ENCODE measurements at regions not wholly inside any gene's neighbourhood (a gene's known extent, or its start where the extent isn't known, plus 50 kb on each side); places are given as distances from the start of the nearest gene placed in this dataset.
"Not testable (repeated sequence)": the region's sequence is repeated elsewhere in the genome, so short reads cannot be mapped to it uniquely, and the experiment has no call there.

DNA sequence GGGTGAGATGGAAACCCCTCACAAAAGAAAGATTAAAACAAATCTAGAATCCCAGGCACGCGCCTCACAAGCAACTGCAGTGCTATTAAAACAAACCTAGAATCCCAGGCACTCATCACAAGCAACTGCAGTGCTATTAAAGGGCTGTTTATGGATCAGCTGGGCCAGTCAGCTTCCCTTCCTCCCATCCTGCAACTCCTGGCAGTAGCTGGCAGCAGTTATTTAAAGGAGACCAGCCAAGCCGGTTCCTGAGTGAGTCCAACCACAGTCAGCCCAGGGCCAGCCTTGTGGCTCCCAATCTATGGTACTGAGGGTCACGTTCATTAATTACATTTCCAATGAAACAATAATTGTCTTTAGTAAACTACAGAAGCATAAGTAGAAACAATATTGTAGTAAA, 1673.5 kb downstream of the SPATA31A7 start:
- not testable (repeated sequence) for H3K9ac ChIP-seq (ENCODE audit: low read length); H3K4me1 ChIP-seq (ENCODE audit: control insufficient read depth, insufficient read depth, low read length); H3K9me3 ChIP-seq (ENCODE audit: control insufficient read depth, insufficient read depth, low read depth, low read length); H3K36me3 ChIP-seq (ENCODE audit: control insufficient read depth, insufficient read depth, low read length); H3K4me3 ChIP-seq (ENCODE audit: low read depth, low read length); H3K27ac ChIP-seq (ENCODE audit: low read depth, low read length)
- H3K27me3 ChIP-seq (ENCODE audit: control insufficient read depth, insufficient read depth, low read length) = peaks cover 82% of the 10 kb centered on the region

DNA sequence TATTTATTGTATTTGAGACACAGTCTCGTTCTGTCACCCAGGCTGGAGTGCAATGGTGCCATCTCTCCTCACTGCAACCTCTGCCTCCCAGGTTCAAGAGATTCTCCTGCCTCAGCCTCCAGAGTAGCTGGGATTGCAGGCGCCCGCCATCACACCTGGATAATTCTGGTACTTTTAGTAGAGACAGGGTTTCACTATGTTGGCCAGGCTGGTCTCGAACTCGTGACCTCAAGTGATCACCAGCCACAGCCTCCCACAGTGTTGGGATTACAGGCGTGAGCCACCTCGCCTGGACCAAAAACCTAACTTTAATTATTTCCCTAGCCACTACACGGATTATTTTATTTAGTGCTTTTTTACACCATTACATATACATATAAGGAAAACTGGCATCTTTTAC, 1674.0 kb downstream of the SPATA31A7 start:
- Histone ChIP-seq H3K27me3 (ENCODE audit: control insufficient read depth, insufficient read depth, low read length) (peaks cover 83% of the 10 kb centered on the region), H3K4me3 (ENCODE audit: low read depth, low read length) (peak overlapping the region; percentile 39; the same call in 1 of the 2 replicates)
- H3K9ac ChIP-seq (ENCODE audit: low read length); H3K27ac ChIP-seq (ENCODE audit: low read depth, low read length); H3K4me1 ChIP-seq (ENCODE audit: control insufficient read depth, insufficient read depth, low read length); H3K9me3 ChIP-seq (ENCODE audit: control insufficient read depth, insufficient read depth, low read depth, low read length); H3K36me3 ChIP-seq (ENCODE audit: control insufficient read depth, insufficient read depth, low read length): not testable (repeated sequence)

DNA sequence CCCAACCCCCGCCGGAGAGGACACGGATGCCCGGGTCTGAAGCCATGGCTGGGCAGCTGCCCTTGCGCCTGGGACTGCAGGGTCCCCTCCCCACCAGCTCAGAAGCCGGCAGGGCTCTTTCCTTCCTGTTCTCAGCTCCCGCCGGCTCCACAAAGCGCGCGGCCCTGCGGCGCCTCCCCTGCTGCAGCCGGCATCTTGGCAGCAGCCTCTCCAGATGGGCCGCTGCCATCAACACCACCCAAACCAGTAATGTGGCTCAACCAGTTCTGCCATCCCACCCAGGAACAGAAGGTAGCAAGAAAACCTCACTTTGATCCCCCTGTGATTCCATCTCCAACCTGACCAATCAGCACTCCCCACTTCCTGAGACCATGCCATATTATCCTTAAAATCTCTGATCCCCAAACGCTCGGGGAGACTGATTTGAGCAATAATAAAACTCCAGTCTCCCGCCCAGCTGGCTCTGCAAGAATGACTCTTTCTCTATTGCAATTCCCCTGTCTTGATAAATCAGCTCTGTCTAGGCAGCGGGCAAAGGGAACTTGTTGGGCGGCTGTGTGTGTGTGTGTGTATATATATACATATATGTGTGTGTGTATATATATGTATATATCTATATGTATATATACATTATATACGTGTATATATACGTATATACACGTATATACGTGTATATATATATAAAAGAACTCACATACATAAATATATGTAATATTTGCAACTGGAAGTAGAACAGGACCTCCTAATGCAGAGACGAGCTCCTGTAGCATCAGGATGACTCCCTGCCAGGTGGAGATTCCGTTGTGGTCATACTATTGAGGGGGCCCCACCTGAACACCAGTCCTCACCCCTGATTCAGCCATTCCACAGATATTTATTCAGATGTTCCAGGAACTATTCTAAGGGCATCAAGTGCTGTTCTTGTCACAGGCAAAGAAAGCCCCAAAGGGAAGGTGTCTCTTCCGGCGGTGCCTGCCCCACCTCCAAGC, 1674.9 kb downstream of the SPATA31A7 start:
- H3K9me3 ChIP-seq (ENCODE audit: control insufficient read depth, insufficient read depth, low read depth, low read length); H3K27ac ChIP-seq (ENCODE audit: low read depth, low read length); H3K36me3 ChIP-seq (ENCODE audit: control insufficient read depth, insufficient read depth, low read length); H3K4me1 ChIP-seq (ENCODE audit: control insufficient read depth, insufficient read depth, low read length); H3K9ac ChIP-seq (ENCODE audit: low read length): not testable (repeated sequence)
- Histone ChIP-seq H3K4me3 (ENCODE audit: low read depth, low read length) (peak overlapping the region; percentile 65), H3K27me3 (ENCODE audit: control insufficient read depth, insufficient read depth, low read length) (peaks cover 83% of the 10 kb centered on the region)

DNA sequence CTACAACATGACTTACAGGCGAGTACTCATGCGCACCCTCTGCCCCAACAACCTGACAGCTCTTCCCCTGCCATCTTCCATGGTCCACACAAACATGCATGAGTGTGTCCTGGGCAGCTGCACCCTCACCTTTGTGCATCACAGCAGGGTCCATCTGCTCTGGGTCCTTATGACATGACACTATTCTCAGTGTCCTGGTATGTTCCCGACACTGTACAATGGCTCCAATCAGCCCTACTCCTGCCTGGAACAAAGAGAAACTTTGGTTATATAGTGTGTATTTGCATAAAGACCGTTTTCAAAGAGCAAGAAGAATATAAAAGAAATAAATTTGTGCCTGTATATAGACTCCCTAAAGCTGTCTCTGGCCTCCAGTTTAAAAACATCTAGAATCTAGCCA, 1679.2 kb downstream of the SPATA31A7 start:
- H3K27me3 ChIP-seq (ENCODE audit: control insufficient read depth, insufficient read depth, low read length) = peaks cover 84% of the 10 kb centered on the region
- not testable (repeated sequence) for H3K4me1 ChIP-seq (ENCODE audit: control insufficient read depth, insufficient read depth, low read length); H3K4me3 ChIP-seq (ENCODE audit: low read depth, low read length); H3K9ac ChIP-seq (ENCODE audit: low read length); H3K9me3 ChIP-seq (ENCODE audit: control insufficient read depth, insufficient read depth, low read depth, low read length); H3K27ac ChIP-seq (ENCODE audit: low read depth, low read length); H3K36me3 ChIP-seq (ENCODE audit: control insufficient read depth, insufficient read depth, low read length)

DNA sequence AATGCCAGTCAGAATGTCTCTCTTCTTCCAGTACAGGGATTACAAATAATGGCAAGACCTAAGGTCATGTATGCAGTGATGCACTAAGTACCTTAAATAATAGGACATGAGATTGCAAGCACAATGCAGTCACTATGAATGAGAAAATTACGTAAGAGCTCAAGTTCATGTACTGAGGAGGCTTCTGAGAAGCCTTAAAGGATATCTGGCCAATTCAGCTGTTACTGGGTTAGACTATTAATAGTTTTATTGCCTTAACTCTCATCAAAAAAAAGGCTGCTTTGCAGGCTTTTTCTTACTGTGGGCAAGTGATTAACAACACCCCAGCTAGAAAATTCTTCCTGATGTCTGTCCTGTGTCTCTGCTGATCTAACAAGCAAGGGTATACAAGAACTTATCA, 1681.9 kb downstream of the SPATA31A7 start:
- peaks cover 80% of the 10 kb centered on the region for H3K27me3 ChIP-seq (ENCODE audit: control insufficient read depth, insufficient read depth, low read length)
- H3K4me1 ChIP-seq (ENCODE audit: control insufficient read depth, insufficient read depth, low read length); H3K4me3 ChIP-seq (ENCODE audit: low read depth, low read length); H3K36me3 ChIP-seq (ENCODE audit: control insufficient read depth, insufficient read depth, low read length); H3K27ac ChIP-seq (ENCODE audit: low read depth, low read length); H3K9me3 ChIP-seq (ENCODE audit: control insufficient read depth, insufficient read depth, low read depth, low read length); H3K9ac ChIP-seq (ENCODE audit: low read length): not testable (repeated sequence)

DNA sequence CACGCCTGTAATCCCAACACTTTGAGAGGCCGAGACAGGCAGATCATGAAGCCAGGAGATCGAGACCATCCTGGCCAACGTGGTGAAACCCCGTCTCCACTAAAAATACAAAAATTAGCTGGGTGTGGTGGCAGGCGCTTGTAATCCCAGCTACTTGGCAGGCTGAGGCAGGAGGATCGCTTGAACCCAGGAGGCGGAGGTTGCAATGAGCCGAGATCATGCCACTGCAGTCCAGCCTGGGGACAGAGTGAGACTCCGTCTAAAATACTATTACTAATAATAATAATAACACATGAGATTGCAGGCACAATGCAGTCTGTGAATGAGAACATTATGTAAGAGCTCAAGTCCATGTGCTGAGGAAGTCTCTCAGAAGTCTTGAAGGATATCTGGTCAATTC, 1684.4 kb downstream of the SPATA31A7 start:
- H3K27me3 ChIP-seq (ENCODE audit: control insufficient read depth, insufficient read depth, low read length) = peaks cover 64% of the 10 kb centered on the region
- H3K36me3 ChIP-seq (ENCODE audit: control insufficient read depth, insufficient read depth, low read length); H3K9me3 ChIP-seq (ENCODE audit: control insufficient read depth, insufficient read depth, low read depth, low read length); H3K4me3 ChIP-seq (ENCODE audit: low read depth, low read length); H3K27ac ChIP-seq (ENCODE audit: low read depth, low read length); H3K9ac ChIP-seq (ENCODE audit: low read length); H3K4me1 ChIP-seq (ENCODE audit: control insufficient read depth, insufficient read depth, low read length): not testable (repeated sequence)

DNA sequence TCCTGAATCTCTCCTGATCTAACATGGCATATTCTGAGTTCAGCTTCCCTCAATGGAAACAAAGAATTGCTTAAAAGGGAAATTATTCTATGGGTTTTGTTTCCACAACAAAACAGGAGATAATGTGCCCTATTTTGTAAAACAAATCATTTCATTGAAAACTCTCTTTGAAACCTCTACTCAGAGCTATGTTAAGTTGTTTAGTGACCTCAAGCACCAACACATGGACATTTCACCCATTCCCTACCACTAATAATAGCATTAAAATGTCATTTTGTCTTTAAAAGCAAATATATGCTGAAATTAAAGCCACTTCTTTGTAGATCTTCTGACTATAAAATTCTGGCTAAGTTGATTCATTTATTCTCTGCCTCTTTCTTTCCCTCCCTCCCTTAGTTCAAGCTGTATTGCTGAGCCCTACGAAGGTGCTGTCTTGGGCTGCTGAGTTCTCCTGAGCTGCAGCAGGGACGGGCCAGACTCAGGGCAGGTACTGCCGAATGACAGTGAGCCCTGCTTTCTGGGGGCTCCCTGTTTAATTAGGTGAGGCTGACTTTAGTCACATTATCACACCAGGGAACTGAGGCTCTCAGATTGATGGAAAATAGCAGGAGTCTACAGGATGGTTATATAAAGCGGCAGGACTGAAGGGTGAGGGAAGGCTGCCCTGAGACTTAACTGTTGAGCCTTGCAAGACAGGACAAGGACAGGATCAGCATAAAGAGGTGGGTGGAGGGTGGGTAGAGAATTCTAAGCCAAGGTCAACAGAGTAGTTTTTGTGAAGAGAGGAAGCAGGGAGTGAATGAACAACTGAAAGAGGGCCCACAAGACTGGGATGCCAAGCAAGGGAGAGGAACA, 1685.1 kb downstream of the SPATA31A7 start:
- not testable (repeated sequence) for H3K4me3 ChIP-seq (ENCODE audit: low read depth, low read length); H3K9me3 ChIP-seq (ENCODE audit: control insufficient read depth, insufficient read depth, low read depth, low read length); H3K36me3 ChIP-seq (ENCODE audit: control insufficient read depth, insufficient read depth, low read length)

DNA sequence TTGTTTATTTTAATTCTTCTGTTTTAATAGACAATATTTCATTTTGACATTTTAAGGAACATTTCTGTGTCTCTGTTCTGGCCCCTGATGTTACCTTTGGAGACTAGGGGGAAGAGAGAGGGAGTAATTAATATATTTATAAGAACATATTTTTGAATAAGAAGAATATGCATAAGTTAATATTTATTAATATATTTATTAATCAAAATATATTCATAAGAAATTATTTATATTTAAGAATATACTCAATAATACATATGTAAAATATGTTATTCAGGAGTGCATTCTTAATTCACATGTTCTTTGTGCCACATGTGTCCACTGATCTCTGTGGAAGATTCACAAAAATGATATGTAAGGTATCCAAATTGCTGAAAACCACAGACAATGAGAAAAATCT, 1687.7 kb downstream of the SPATA31A7 start:
- H3K9ac ChIP-seq (ENCODE audit: low read length); H3K36me3 ChIP-seq (ENCODE audit: control insufficient read depth, insufficient read depth, low read length); H3K4me3 ChIP-seq (ENCODE audit: low read depth, low read length); H3K4me1 ChIP-seq (ENCODE audit: control insufficient read depth, insufficient read depth, low read length); H3K27ac ChIP-seq (ENCODE audit: low read depth, low read length); H3K9me3 ChIP-seq (ENCODE audit: control insufficient read depth, insufficient read depth, low read depth, low read length): not testable (repeated sequence)
- peaks cover 49% of the 10 kb centered on the region for H3K27me3 ChIP-seq (ENCODE audit: control insufficient read depth, insufficient read depth, low read length)

More for the DNA sequence above, 1685.1 kb downstream of the SPATA31A7 start:
- not testable (repeated sequence) for H3K9ac ChIP-seq (ENCODE audit: low read length); H3K4me1 ChIP-seq (ENCODE audit: control insufficient read depth, insufficient read depth, low read length); H3K27ac ChIP-seq (ENCODE audit: low read depth, low read length)
- peaks cover 61% of the 10 kb centered on the region for H3K27me3 ChIP-seq (ENCODE audit: control insufficient read depth, insufficient read depth, low read length)

DNA sequence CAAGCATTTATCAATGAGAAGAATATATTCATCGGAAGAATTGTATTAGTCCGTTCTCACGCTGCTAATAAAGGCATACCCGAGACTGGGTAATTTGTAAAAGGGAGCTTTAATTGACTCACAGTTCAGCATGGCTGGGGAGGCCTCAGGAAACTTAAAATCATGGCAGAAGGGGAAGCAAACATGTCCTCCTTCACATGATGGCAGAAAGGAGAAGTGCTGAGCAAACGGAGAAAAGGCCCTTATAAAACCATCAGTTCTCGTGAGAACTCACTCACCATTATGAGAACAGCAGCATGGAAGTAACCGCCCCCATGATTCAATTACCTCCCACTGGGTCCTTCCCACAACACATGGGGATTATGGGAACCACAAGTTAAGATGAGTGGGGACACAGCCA, 1688.2 kb downstream of the SPATA31A7 start:
- H3K4me1 ChIP-seq (ENCODE audit: control insufficient read depth, insufficient read depth, low read length); H3K9ac ChIP-seq (ENCODE audit: low read length); H3K27ac ChIP-seq (ENCODE audit: low read depth, low read length); H3K4me3 ChIP-seq (ENCODE audit: low read depth, low read length); H3K9me3 ChIP-seq (ENCODE audit: control insufficient read depth, insufficient read depth, low read depth, low read length); H3K36me3 ChIP-seq (ENCODE audit: control insufficient read depth, insufficient read depth, low read length): not testable (repeated sequence)
- H3K27me3 ChIP-seq (ENCODE audit: control insufficient read depth, insufficient read depth, low read length) = peaks cover 50% of the 10 kb centered on the region

DNA sequence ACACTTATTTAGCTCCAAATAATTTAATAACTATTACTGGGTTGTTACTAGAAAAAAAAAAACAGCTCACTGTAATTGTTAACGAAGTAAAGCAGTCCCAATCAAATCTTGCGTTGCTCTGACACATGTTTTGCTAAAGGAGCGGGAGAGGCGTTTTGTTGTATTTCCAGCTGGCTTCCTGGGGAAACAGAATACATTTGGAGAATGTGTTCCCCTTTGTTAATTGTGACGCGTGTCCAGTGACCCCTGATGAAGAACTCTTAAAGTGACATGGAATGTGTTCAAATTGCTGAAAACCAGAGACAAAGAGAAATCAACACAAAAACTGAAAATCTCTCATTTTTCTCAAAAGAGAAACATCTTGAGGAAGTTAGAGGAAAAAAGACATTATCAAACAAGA, 1690.6 kb downstream of the SPATA31A7 start:
- not testable (repeated sequence) for H3K36me3 ChIP-seq (ENCODE audit: control insufficient read depth, insufficient read depth, low read length); H3K4me1 ChIP-seq (ENCODE audit: control insufficient read depth, insufficient read depth, low read length); H3K9ac ChIP-seq (ENCODE audit: low read length); H3K9me3 ChIP-seq (ENCODE audit: control insufficient read depth, insufficient read depth, low read depth, low read length); H3K4me3 ChIP-seq (ENCODE audit: low read depth, low read length); H3K27ac ChIP-seq (ENCODE audit: low read depth, low read length)
- peaks cover 32% of the 10 kb centered on the region for H3K27me3 ChIP-seq (ENCODE audit: control insufficient read depth, insufficient read depth, low read length)

DNA sequence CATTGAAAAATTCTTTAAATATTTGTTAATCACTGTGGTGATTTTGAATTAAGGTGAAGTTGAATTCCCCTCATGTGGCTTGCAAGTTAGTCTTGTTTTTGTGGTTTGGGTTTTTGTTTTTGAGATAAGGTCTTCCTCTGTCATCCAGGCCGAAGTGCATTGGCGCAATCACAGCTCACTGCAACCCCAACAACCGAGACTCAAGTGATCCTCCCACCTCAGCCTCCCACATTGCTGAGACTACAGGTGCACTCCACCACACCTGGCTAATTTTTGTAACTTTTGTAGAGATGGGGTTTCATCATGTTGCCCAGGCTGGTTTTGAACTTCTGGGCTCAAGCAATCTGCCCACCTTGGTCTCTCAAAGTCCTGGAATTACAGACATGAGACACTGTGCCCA, 1691.1 kb downstream of the SPATA31A7 start:
- H3K4me3 ChIP-seq (ENCODE audit: low read depth, low read length); H3K27ac ChIP-seq (ENCODE audit: low read depth, low read length); H3K4me1 ChIP-seq (ENCODE audit: control insufficient read depth, insufficient read depth, low read length); H3K9ac ChIP-seq (ENCODE audit: low read length); H3K9me3 ChIP-seq (ENCODE audit: control insufficient read depth, insufficient read depth, low read depth, low read length); H3K36me3 ChIP-seq (ENCODE audit: control insufficient read depth, insufficient read depth, low read length): not testable (repeated sequence)
- peaks cover 27% of the 10 kb centered on the region for H3K27me3 ChIP-seq (ENCODE audit: control insufficient read depth, insufficient read depth, low read length)
